Prostate gland (tissue), 2 donors: ENCODE measurements at regions not wholly inside any gene's neighbourhood (a gene's known extent, or its start where the extent isn't known, plus 50 kb on each side); places are given as distances from the start of the nearest gene placed in this dataset.

Source experiments
- DNase-seq: peaks from one replicate; pipeline ENCODE4 v3.0.0-alpha.2; 2019; ENCODE audit warnings: low spot score
- H3K27ac ChIP-seq, 2 donors: fragments of 200-600 bp; sonication (generic); 2 replicates each; pipeline ENCODE4 v1.5.1; 2017 to 2019
- H3K27me3 ChIP-seq: fragments of 200-600 bp; sonication (generic); replicated peaks from 2 replicates; pipeline ENCODE4 v1.5.1; 2019; ENCODE audit not compliant: insufficient read depth
- H3K36me3 ChIP-seq, 2 donors: fragments of 200-600 bp; sonication (generic); 1 replicate in 1 of 2; 2 replicates in 1 of 2; pipeline versions ENCODE4 v1.5.1 to v1.8.1; 2017 to 2019
- H3K4me1 ChIP-seq: fragments of 200-600 bp; sonication (generic); replicated peaks from 2 replicates; pipeline ENCODE4 v1.5.1; 2019
- H3K4me3 ChIP-seq, 2 donors: fragments of 200-600 bp; sonication (generic); 2 replicates each; pipeline ENCODE4 v1.5.1; 2017 to 2019
- H3K9me3 ChIP-seq: fragments of 200-600 bp; sonication (generic); 2 replicates; pipeline ENCODE4 v1.5.1; 2017
- CTCF ChIP-seq, 4 experiments: fragments of 200-600 bp in 2 of 4; fragments of 450-650 bp in 2 of 4; sonication (generic) in 2 of 4; IDR thresholded peaks; 1 replicate in 3 of 4; 2 replicates in 1 of 4; pipeline ENCODE4 v1.5.1; 2016 to 2019; ENCODE audit warnings: antibody characterized with exemption in 4 of 4, mild to moderate bottlenecking in 2 of 4, moderate library complexity in 2 of 4
- POLR2A ChIP-seq: fragments of 450-650 bp; IDR thresholded peaks from one replicate; pipeline ENCODE4 v1.6.1; 2016; ENCODE audit warnings: antibody characterized with exemption, mild to moderate bottlenecking
- POLR2AphosphoS5 ChIP-seq: sonication (generic); formaldehyde crosslinking; IDR thresholded peaks from one replicate; pipeline ENCODE4 v1.6.1; 2017; ENCODE audit warnings: antibody characterized with exemption
- whole genome bisulfite sequencing: methylation state at CpG from one replicate; pipeline ENCODE4 v1.1.5; 2018; 5-methylcytosine and 5-hydroxymethylcytosine counted together
- intact Hi-C: fragments of 100-400 bp; cut with DNase I; formaldehyde crosslinking; loops from one replicate; pipeline ENCODE4 v1.14.2; 2022

- no peak overlapping the region for H3K27ac ChIP-seq
Measured at GRCh38 chr12:116434155-116435011, 124.8 kb upstream of the MAP1LC3B2 start.

GRCh38 chr12:116435984-116436383, 123.2 kb upstream of the MAP1LC3B2 start:
- DNase-seq: no peak
- Histone ChIP-seq H3K27ac (no peak overlapping the region), H3K4me3 (no peak overlapping the region), H3K36me3 (no peaks in the 10 kb centered on the region), H3K4me1 (no peaks in the 10 kb centered on the region), H3K9me3 (no peaks in the 10 kb centered on the region), H3K27me3 (no peaks in the 10 kb centered on the region)
- TF ChIP-seq POLR2A: no peak
- no peak for TF ChIP-seq CTCF (IDR thresholded peaks at IDR 0.05)
- TF ChIP-seq POLR2AphosphoS5: no peak
- intact Hi-C loops: loop anchor here (10.0 kb wide), 1 partner anchor 161 kb away; the partner anchor contains the start of gene MED13L
- WGBS: 95% methylated on average over 3 of the region's 3 CpGs

More at GRCh38 chr12:116434155-116435011, 124.8 kb upstream of the MAP1LC3B2 start:
- Histone ChIP-seq H3K36me3 (no peaks in the 10 kb centered on the region), H3K4me3 (no peak overlapping the region), H3K27me3 (no peaks in the 10 kb centered on the region), H3K4me1 (no peaks in the 10 kb centered on the region), H3K9me3 (no peaks in the 10 kb centered on the region)
- intact Hi-C loops: loop anchor here (10.0 kb wide), 1 partner anchor 160 kb away; the partner anchor contains the start of gene MED13L
- peak; percentile 80 for DNase-seq
- WGBS: 13% methylated on average over 17 of the region's 17 CpGs
- TF ChIP-seq POLR2A (no peak), CTCF (IDR thresholded peaks at IDR 0.05) (peak in 1 of 4 experiments; percentile 9), POLR2AphosphoS5 (peak; percentile 85)

- intact Hi-C loops: loop anchor here (10.0 kb wide), 1 partner anchor 162 kb away; the partner anchor contains the start of gene MED13L
- 59% methylated on average over 14 of the region's 14 CpGs for WGBS
- DNase-seq: no peak
Measured at GRCh38 chr12:116436561-116437249, 122.5 kb upstream of the MAP1LC3B2 start.

GRCh38 chr12:116441292-116441691, 117.9 kb upstream of the MAP1LC3B2 start:
- Histone ChIP-seq H3K27me3 (no peaks in the 10 kb centered on the region), H3K4me3 (no peak overlapping the region), H3K9me3 (no peaks in the 10 kb centered on the region), H3K4me1 (no peaks in the 10 kb centered on the region), H3K36me3 (no peaks in the 10 kb centered on the region), H3K27ac (no peak overlapping the region)
- 73% methylated on average over 4 of the region's 4 CpGs for WGBS
- TF ChIP-seq POLR2A: no peak
- TF ChIP-seq POLR2AphosphoS5: no peak
- no peak for TF ChIP-seq CTCF (IDR thresholded peaks at IDR 0.05)
- intact Hi-C loops: no loop called here
- no peak for DNase-seq

More at GRCh38 chr12:116436561-116437249, 122.5 kb upstream of the MAP1LC3B2 start:
- H3K4me1 ChIP-seq: no peaks in the 10 kb centered on the region
- no peak overlapping the region for H3K4me3 ChIP-seq
- H3K9me3 ChIP-seq: no peaks in the 10 kb centered on the region
- H3K36me3 ChIP-seq: no peaks in the 10 kb centered on the region
- H3K27me3 ChIP-seq: no peaks in the 10 kb centered on the region
- H3K27ac ChIP-seq: no peak overlapping the region
- TF ChIP-seq POLR2AphosphoS5 (no peak), POLR2A (no peak), CTCF (IDR thresholded peaks at IDR 0.05) (no peak)
